ENCODE measurements at regions not wholly inside any gene's neighbourhood (a gene's known extent, or its start where the extent isn't known, plus 50 kb on each side); places are given as distances from the start of the nearest gene placed in this dataset.

DNA sequence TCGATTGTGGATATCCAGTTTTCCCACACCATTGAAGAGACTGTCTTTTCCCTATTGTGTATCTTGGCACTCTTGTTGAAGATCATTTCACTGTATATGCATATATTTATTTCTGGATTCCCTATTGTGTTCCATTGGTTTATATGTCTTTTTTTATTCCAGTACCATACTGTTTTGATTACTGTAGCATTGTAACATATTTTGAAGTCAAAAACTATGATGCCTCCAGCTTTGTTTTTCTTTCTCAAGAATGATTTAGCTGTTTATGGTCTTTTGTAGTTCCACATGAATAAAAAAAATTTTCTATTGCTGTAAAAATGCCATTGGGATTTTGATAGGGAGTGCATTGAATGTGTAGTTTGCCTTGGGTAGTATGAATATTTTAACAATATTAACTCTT lies 128.1 kb upstream of the SLC38A2 start:
- TF ChIP-seq, protein P1, sequence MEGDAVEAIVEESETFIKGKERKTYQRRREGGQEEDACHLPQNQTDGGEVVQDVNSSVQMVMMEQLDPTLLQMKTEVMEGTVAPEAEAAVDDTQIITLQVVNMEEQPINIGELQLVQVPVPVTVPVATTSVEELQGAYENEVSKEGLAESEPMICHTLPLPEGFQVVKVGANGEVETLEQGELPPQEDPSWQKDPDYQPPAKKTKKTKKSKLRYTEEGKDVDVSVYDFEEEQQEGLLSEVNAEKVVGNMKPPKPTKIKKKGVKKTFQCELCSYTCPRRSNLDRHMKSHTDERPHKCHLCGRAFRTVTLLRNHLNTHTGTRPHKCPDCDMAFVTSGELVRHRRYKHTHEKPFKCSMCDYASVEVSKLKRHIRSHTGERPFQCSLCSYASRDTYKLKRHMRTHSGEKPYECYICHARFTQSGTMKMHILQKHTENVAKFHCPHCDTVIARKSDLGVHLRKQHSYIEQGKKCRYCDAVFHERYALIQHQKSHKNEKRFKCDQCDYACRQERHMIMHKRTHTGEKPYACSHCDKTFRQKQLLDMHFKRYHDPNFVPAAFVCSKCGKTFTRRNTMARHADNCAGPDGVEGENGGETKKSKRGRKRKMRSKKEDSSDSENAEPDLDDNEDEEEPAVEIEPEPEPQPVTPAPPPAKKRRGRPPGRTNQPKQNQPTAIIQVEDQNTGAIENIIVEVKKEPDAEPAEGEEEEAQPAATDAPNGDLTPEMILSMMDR (optimal IDR thresholded peaks at IDR 0.05 in 1 of 3, IDR thresholded peaks at IDR 0.05 in 1 of 3, conservative IDR thresholded peaks at IDR 0.05 in 1 of 3; ENCODE audit: extremely low read depth in 1 of 3, insufficient read depth in 2 of 3, low read length in 3 of 3) = no peak
- no peak for TF ChIP-seq EZH2 (IDR thresholded peaks at IDR 0.05; ENCODE audit: low read length)

Measured in keratinocyte (primary cell).